ENCODE measurements at regions not wholly inside any gene's neighbourhood (a gene's known extent, or its start where the extent isn't known, plus 50 kb on each side); places are given as distances from the start of the nearest gene placed in this dataset.

DNA sequence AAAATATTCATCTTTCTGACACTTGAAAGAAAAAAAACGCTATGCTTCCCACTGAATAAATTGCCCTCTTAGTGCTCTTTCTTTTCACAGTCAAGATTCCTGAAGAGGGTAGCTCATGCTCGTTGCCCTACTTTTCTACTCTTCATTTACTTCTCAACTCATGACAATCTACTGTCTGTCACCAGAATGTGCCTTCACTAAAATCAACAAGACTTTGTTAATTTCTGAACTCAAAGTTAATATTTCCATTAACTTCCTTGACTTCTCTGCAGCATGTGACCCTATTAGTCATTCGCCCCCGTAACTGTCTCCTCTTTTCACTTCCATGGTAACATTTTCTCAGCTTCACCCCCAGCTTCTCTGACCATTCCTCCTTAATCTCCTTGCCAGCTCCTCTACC, 98.9 kb upstream of the MAPRE2 start:
- Histone ChIP-seq H3K4me2 (peak overlapping the region; percentile 67), H3K4me1 (peaks cover 18% of the 10 kb centered on the region), H3K27ac (peak overlapping the region; percentile 46 to 59; a peak in 5 of 6 replicates), H3K4me3 (no peak overlapping the region), H3K9me3 (no peaks in the 10 kb centered on the region)
- CTCF ChIA-PET, result interaction anchor here (2.5 kb wide), 1 partner anchor 11 kb away, joined by 7 read pairs; no protein-coding TSS in a partner anchor
- ATAC-seq (no peak), DNase-seq (ENCODE audit: low read depth in 1 of 2, low spot score in 1 of 2) (no peak), FAIRE-seq (no peak)
- POLR2A ChIA-PET, result no interaction called here
- TF ChIP-seq MAZ (IDR thresholded peaks at IDR 0.05; ENCODE audit: borderline replicate concordance, low read depth, low read length) (no peak), NFE2L2 (conservative IDR thresholded peaks at IDR 0.05; ENCODE audit: low read length) (no peak), EP300 (IDR thresholded peaks at IDR 0.05) (no peak), RARB (CRISPR knock-in tag; IDR thresholded peaks at IDR 0.05) (no peak), TFCP2L1 (CRISPR knock-in tag; IDR thresholded peaks at IDR 0.05) (no peak)
- TF ChIP-seq, protein P1, sequence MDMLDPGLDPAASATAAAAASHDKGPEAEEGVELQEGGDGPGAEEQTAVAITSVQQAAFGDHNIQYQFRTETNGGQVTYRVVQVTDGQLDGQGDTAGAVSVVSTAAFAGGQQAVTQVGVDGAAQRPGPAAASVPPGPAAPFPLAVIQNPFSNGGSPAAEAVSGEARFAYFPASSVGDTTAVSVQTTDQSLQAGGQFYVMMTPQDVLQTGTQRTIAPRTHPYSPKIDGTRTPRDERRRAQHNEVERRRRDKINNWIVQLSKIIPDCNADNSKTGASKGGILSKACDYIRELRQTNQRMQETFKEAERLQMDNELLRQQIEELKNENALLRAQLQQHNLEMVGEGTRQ (IDR thresholded peaks at IDR 0.05), result peak; percentile 56
- WGBS (ENCODE audit: missing lambda C conversion rate), result 20% methylated on average over 4 of the region's 4 CpGs

DNA sequence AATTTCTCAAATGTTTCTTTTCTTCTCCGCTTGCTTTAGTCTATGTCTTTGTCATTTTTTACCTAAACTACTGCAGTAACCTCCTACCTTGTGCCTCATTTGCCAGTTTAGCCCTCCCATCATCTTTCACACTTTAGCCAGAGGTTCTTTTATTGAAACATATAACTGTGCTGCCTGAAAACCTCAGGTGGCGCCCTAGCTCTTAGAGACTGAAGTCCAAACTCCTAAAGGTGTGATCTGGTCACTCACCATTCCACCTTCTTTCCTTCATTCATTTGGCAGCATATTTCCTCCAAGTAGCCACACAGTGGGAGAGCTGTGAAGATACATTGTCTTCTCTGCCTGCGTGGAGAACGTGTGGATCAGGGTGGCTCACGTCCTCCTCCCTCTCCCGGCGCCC, 98.2 kb upstream of the MAPRE2 start:
- DNase-seq (ENCODE audit: low read depth in 1 of 2, low spot score in 1 of 2) (peak in 1 of 2 experiments; percentile 24), FAIRE-seq (no peak), ATAC-seq (peak in 1 of 2 experiments; percentile 45; a peak in 2 of 6 replicates)
- CTCF ChIA-PET, result interaction anchor here (0.6 to 2.5 kb wide), 2 partner anchors 10 to 62 kb away, joined by 3 to 7 read pairs; no protein-coding TSS in a partner anchor
- Histone ChIP-seq H3K4me3 (no peak overlapping the region), H3K4me2 (peak overlapping the region; percentile 67; the same call in 1 of the 3 replicates), H3K4me1 (peaks cover 25% of the 10 kb centered on the region), H3K9me3 (no peaks in the 10 kb centered on the region), H3K27ac (peak overlapping the region; percentile 37 to 46; a peak in 3 of 6 replicates)
- 89% methylated on average over 7 of the region's 7 CpGs for WGBS (ENCODE audit: missing lambda C conversion rate)
- TF ChIP-seq ZNF302 (CRISPR knock-in tag; IDR thresholded peaks at IDR 0.05) (no peak), BHLHE40 (IDR thresholded peaks at IDR 0.05; ENCODE audit: low read depth, low read length) (no peak), FOSB (CRISPR knock-in tag; IDR thresholded peaks at IDR 0.05) (no peak), CBX8 (IDR thresholded peaks at IDR 0.05) (no peak), RAD21 (conservative IDR thresholded peaks at IDR 0.05 in 1 of 2, IDR thresholded peaks at IDR 0.05 in 1 of 2) (peak in 1 of 2 experiments; percentile 20; a peak in 2 of 5 replicates)
- POLR2A ChIA-PET, result no interaction called here

GRCh38 chr18:34943587-34943986, 97.6 kb upstream of the MAPRE2 start:
- ChIA-PET CTCF (interaction anchor here (0.6 to 2.5 kb wide), 2 partner anchors 9 to 63 kb away, joined by 3 to 7 read pairs; no protein-coding TSS in a partner anchor), POLR2A (no interaction called here)
- Histone ChIP-seq H3K4me3 (no peak overlapping the region), H3K27ac (no peak overlapping the region; a peak in 1 of 6 replicates), H3K4me2 (no peak overlapping the region), H3K9me3 (no peaks in the 10 kb centered on the region), H3K4me1 (peaks cover 29% of the 10 kb centered on the region)
- WGBS (ENCODE audit: missing lambda C conversion rate), result 85% methylated on average over 2 of the region's 2 CpGs
- FAIRE-seq (no peak), DNase-seq (ENCODE audit: low read depth in 1 of 2, low spot score in 1 of 2) (no peak), ATAC-seq (no peak)
- TF ChIP-seq RARB (CRISPR knock-in tag; IDR thresholded peaks at IDR 0.05) (no peak), CBX2 (IDR thresholded peaks at IDR 0.05; ENCODE audit: borderline replicate concordance, low read depth) (no peak), CTCF (IDR thresholded peaks at IDR 0.05) (no peak), FOXS1 (CRISPR knock-in tag; IDR thresholded peaks at IDR 0.05) (no peak), HMGXB4 (CRISPR knock-in tag; IDR thresholded peaks at IDR 0.05; ENCODE audit: borderline replicate concordance) (no peak), FOSB (CRISPR knock-in tag; IDR thresholded peaks at IDR 0.05) (no peak), HES2 (IDR thresholded peaks at IDR 0.05) (no peak), TP53 (CRISPR knock-in tag; IDR thresholded peaks at IDR 0.05) (no peak), NFE2L2 (conservative IDR thresholded peaks at IDR 0.05; ENCODE audit: low read length) (no peak), JUNB (IDR thresholded peaks at IDR 0.05) (no peak)
- TF ChIP-seq, protein P1 (IDR thresholded peaks at IDR 0.05), result no peak

Data from A549 (cell line).